UCSD-AML1 (cell line): ENCODE measurements at regions not wholly inside any gene's neighbourhood (a gene's known extent, or its start where the extent isn't known, plus 50 kb on each side); places are given as distances from the start of the nearest gene placed in this dataset.

Source experiments
- DNase-seq: peaks from one replicate; lab custom pipeline; 2025; ENCODE audit not compliant: unreplicated experiment; lab: John Stamatoyannopoulos, UW

GRCh38 chr13:68064001-68064770 lies 834.0 kb upstream of the PCDH9 start:
- DNase-seq, result no peak

- no peak for DNase-seq
Measured at GRCh38 chr13:68063181-68063580, 833.0 kb upstream of the PCDH9 start.

DNA sequence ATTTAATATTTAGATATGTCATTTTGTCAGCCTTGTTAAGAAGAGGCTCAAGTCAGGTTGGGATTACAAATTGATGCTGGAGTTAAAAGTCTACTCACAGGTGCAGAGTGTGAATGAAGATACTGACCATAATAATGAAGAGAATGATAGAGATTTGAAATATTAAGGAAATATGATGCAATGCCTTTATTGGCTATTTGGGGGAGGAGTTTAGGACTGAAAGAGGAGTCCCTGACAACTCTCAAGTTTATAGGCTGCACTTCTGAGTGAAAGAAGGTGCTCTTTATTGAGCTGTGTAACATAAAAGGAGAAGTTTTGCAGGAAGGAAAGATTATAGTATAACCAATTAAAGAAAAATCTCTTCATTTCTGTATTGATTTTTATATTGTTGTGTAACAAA lies 827.7 kb upstream of the PCDH9 start:
- DNase-seq, result no peak

DNA sequence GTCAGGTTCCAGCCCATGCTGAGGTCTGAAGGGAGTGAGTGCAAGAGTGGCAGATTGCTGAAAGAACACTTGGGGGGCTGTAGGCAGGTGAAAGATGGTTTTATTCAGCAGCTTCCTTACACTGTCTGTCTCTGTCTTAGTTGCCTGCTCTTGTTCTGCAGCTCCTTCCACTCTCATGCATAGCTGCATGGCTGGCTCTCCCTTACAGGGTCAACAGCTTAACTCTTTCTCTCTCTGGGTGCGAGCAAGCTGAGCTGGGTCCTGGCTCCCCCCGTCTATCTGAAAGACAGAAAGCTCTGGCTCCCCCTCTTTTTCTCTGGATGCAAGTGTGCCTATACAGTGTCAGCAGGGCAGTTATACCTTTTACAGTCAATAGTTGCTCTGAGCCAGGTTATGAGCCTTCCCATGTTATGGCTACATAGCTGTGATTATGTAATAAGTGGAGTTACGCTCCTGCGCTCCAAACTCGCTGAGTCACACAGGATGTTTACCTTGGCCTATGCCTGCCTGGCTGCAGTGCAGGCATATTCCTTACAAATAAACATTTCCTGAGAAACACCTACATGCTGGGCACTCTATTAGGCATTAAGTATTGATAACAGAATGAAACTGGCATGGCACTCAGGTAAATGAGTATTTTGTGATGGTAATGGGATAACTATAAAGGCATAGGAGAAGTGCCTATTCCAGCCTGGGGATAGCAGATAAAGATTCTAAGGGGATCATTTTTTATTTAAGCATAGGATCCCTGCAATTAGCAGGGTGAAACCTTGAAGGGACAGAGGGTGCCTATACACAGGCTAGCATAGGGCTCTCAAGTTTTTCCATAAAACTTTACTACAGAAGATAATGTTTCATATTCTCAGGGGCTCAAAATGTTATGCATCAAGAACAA lies 826.9 kb upstream of the PCDH9 start:
- DNase-seq, result no peak

DNA sequence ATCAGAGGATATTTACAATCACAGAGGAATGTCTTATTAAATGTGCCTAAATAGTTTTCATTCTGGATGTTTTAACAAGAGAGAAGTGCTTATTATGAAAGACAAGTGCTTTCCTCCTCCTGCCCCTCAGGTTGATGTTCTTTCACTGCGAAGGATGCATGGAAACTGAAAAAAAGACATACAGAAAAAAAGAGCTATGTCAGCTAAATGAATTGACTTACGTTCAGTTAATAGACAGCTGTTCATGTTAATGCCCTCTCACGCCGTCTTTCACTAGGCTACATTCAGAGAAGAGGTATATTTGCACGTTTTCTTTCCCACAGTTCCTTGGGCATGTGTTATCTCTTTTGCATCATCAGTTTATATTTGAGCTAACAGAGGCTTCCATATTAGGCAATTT lies 821.8 kb upstream of the PCDH9 start:
- no peak for DNase-seq

GRCh38 chr13:68050761-68051160 lies 820.6 kb upstream of the PCDH9 start:
- DNase-seq, result no peak

GRCh38 chr13:68048802-68049359 lies 818.7 kb upstream of the PCDH9 start:
- DNase-seq, result no peak

GRCh38 chr13:68047889-68048288 lies 817.8 kb upstream of the PCDH9 start:
- no peak for DNase-seq

- no peak for DNase-seq
Measured at GRCh38 chr13:68046903-68047302, 816.8 kb upstream of the PCDH9 start.

DNA sequence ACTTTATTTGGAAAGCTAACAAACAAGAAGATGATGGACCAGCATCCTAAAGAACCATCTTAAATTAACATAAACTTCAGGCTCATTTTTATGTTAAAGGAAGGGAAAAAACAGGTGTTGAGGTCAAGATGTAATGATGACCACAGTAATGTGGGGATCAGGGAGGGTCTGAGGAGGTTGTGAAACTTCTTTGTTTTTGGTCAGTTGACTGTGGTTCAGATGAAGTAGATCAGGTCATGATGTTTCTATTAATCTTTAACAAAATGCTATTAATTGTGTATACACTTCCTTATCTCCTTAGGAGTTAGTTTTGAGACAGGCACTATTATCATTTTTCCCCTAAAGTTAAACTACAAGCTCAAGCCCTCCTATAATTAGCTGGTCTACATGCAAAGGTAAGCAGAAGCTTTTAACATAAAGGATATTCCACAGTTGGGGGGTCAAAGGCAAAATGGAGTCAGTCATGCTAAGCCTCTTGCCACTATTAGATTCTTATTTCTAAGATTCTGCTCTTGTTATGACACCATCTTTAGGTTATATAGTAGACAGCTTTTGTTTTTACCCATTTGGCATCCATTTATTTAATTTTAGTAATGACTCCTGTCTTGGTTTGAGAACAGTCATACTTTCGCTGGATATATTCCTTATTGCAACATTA lies 800.1 kb upstream of the PCDH9 start:
- no peak for DNase-seq

- DNase-seq, result no peak
Measured at GRCh38 chr13:68028701-68029100, 798.6 kb upstream of the PCDH9 start.

GRCh38 chr13:68027306-68027705 lies 797.2 kb upstream of the PCDH9 start:
- DNase-seq, result no peak

- no peak for DNase-seq
Measured at GRCh38 chr13:68026077-68026476, 795.9 kb upstream of the PCDH9 start.

- no peak for DNase-seq
Measured at GRCh38 chr13:68025604-68026003, 795.5 kb upstream of the PCDH9 start.

GRCh38 chr13:68023838-68024581 lies 793.9 kb upstream of the PCDH9 start:
- no peak for DNase-seq

DNA sequence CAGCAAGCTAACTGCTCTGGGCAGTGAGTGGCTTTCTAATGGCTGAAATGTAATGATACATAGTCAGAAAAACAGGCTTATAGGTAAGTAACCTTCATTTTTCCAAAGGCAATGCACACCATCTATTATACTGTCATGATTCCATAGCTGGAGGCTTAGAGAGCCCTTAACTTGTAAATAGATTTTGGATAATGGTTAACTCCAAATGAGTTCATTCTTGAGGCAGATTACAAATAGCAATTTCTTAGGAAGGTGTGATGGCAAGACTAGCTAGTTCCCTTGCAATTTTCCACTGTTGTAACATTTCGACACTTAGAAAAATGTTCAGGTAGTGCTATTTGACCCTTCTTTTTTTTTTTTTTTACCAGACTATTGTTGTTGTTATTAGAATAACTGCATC lies 789.8 kb upstream of the PCDH9 start:
- DNase-seq, result no peak

GRCh38 chr13:68009546-68009945 lies 779.4 kb upstream of the PCDH9 start:
- DNase-seq, result no peak

DNA sequence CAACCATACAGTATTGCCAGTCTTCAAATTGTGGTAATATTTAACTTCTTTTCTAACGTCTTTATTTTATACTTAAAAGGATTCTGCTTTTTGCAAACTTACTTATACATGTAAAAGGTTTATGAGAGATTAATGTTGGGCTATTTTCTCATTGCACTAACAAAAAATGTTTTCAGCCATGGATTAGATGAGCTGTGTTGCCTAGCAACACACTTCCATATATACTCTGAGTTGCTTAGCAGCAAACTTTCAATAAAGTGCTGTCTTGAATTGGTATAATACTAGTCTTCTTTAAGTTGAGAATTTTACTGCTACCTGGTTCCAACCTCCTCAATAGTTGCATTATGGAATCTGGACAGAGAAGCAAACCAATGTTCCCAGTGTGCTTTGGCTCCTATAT lies 777.4 kb upstream of the PCDH9 start:
- DNase-seq, result no peak

GRCh38 chr13:67996101-67996500 lies 766.0 kb upstream of the PCDH9 start:
- peak; percentile 1 for DNase-seq

DNA sequence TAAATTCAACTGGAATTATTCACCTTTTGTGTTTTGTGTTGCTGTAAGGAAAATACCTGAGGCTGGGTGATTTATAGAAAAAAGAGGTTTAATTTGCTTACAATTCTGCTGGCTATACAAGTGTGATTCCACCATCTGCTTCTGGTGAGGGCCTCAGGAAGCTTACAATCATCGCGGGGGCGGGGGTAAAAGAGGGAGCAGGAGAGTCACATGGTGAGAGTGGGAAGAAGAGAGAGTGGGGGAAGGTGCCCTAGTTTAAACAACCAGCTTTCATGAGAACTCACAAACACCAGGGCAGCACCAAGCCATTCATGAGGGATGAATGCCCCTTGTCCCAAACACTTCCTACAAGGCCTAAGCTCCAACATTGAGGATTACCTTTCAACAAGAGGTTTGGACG lies 760.7 kb upstream of the PCDH9 start:
- DNase-seq, result no peak

DNA sequence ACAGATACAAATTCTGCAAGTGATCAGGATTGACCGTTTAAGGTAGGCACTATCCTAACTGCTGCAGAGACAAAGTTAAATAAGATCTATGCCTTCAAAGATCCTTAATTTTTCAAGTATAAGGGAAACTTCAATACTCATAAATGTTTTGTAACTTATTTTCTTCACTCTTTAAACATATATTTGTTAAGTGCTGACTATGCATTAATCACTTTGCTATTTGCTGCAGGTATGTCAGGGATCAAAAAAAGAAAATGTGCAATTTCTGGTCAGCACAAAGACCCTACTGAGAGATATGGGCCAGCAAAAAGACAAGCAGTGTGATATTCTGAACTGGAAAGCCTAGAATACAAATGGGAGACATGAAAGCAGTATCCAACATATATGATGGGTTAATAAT lies 756.1 kb upstream of the PCDH9 start:
- no peak for DNase-seq
